ENCODE measurements at regions not wholly inside any gene's neighbourhood (a gene's known extent, or its start where the extent isn't known, plus 50 kb on each side); places are given as distances from the start of the nearest gene placed in this dataset.

DNA sequence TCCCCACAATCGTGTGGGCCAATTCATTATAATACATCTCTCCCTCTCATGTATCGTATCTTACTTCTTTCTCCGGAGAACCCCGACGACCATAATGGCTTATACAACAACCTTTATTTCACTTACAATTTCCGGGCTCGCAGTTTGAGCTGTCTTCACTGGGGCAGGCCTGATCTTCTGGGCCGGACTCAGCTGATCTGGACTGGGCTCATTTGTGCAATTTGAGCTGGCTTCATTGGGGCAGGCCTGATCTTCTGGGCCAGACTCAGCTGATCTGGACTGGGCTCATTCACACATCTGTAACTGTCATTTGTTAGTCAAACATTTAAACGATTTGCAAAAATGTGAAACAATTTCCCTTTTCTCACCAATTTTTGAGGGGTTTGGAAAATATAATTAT, 171.5 kb upstream of the FRG1 start:
- H3K4me3 ChIP-seq: no peak overlapping the region
- intact Hi-C loops (cut with DNase I; ENCODE audit: low total_unique reads): no loop called here
- no peak for DNase-seq
- no peak overlapping the region for H3K27ac ChIP-seq
- no peaks in the 10 kb centered on the region for H3K9me3 ChIP-seq
- H3K27me3 ChIP-seq: no peaks in the 10 kb centered on the region
- TF ChIP-seq, protein P1, sequence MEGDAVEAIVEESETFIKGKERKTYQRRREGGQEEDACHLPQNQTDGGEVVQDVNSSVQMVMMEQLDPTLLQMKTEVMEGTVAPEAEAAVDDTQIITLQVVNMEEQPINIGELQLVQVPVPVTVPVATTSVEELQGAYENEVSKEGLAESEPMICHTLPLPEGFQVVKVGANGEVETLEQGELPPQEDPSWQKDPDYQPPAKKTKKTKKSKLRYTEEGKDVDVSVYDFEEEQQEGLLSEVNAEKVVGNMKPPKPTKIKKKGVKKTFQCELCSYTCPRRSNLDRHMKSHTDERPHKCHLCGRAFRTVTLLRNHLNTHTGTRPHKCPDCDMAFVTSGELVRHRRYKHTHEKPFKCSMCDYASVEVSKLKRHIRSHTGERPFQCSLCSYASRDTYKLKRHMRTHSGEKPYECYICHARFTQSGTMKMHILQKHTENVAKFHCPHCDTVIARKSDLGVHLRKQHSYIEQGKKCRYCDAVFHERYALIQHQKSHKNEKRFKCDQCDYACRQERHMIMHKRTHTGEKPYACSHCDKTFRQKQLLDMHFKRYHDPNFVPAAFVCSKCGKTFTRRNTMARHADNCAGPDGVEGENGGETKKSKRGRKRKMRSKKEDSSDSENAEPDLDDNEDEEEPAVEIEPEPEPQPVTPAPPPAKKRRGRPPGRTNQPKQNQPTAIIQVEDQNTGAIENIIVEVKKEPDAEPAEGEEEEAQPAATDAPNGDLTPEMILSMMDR (IDR thresholded peaks at IDR 0.05): no peak
- no peaks in the 10 kb centered on the region for H3K36me3 ChIP-seq
- no peaks in the 10 kb centered on the region for H3K4me1 ChIP-seq

DNA sequence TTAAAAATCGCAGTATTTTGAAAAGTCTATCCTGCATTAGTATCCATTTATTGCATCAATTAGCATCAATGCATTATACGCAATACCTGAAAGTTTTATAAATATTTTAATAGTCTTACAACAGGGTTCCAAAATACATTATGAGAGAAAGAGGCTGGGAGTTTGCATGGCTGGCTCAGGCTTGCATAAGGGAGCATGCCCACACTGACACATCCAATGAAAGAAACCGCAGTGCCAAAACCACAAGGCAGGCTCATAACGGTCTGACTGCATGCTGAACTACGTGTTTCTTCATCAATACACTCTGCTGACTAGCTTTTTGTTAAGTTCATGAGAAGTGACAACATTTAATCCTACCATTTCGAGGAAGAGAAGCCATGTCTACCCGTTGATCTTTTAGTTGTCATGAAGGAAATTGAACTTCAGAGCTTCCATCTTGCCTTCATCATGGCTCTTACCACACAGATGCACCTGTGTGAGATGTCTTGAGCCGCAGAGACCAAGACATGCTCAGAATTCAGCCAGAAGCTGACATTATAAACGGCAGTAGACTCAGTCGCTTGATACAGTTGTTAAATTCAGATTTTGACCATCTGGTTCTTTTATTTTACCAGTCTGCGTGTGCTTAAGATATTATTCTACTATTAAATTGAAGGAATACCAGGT, 168.8 kb upstream of the FRG1 start:
- no peak overlapping the region for H3K27ac ChIP-seq
- H3K4me3 ChIP-seq: no peak overlapping the region
- no peaks in the 10 kb centered on the region for H3K27me3 ChIP-seq
- no peaks in the 10 kb centered on the region for H3K4me1 ChIP-seq
- no peak for DNase-seq
- TF ChIP-seq, protein P1 (IDR thresholded peaks at IDR 0.05): no peak
- H3K36me3 ChIP-seq: no peaks in the 10 kb centered on the region
- intact Hi-C loops (cut with DNase I; ENCODE audit: low total_unique reads): no loop called here
- H3K9me3 ChIP-seq: no peaks in the 10 kb centered on the region

DNA sequence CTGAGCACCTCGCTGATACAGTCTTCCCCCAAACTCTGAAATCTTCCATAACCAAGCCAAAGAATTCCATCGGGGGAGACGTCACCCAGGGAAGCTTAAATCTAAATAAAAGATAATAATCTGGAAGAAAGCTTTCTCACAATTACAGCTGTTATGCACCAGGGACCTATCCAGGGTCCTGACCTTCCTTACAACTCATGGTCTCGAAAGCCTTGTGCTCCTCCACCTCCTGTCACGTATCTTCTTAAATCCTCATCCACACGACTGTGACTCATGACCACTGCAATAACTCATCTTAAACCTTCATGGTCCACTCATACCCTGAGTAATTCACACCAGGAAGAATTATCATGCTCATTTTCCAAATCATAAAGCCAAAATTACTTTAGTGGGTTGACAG, 166.8 kb upstream of the FRG1 start:
- no peak for DNase-seq
- no peaks in the 10 kb centered on the region for H3K9me3 ChIP-seq
- H3K36me3 ChIP-seq: no peaks in the 10 kb centered on the region
- H3K4me3 ChIP-seq: no peak overlapping the region
- no peak overlapping the region for H3K27ac ChIP-seq
- no peaks in the 10 kb centered on the region for H3K27me3 ChIP-seq
- TF ChIP-seq, protein P1 (IDR thresholded peaks at IDR 0.05): no peak
- intact Hi-C loops (cut with DNase I; ENCODE audit: low total_unique reads): no loop called here
- no peaks in the 10 kb centered on the region for H3K4me1 ChIP-seq

DNA sequence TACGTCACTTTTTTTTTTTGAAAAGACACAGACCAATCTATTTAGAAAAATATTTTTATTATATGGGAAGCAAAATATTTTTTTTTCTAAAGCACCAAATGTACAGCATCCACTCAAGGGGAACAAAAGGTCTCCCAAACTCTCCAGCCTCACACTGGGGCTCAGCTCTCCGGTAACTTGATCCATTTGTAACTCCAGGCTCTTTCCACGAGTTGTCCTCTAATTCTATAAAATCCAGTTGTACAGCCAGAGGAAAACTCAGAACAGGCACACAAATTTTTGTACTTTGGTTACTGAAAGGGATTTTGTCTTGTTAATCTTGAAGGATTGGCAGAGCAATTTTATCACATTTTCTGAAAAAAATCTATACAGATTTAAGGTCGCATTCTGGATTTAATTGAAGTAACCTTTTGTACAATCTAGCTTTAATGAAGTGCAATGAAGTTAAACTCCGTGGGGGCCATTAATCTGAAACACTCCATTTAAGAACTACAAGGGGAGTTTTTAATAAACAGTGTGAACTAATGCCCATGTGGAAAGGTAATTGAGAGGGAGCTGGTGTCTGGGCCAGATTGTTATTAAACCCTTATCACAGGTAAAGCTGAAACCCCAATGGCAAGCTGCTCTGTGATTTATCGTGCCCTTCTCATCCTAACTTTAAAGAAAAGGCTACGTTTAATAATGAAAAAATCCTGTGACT, 161.2 kb upstream of the FRG1 start:
- Histone ChIP-seq H3K36me3 (no peaks in the 10 kb centered on the region), H3K9me3 (no peaks in the 10 kb centered on the region), H3K27ac (no peak overlapping the region), H3K4me3 (no peak overlapping the region), H3K27me3 (no peaks in the 10 kb centered on the region), H3K4me1 (no peaks in the 10 kb centered on the region)
- intact Hi-C loops (cut with DNase I; ENCODE audit: low total_unique reads): no loop called here
- TF ChIP-seq, protein P1 (IDR thresholded peaks at IDR 0.05): no peak
- no peak for DNase-seq

DNA sequence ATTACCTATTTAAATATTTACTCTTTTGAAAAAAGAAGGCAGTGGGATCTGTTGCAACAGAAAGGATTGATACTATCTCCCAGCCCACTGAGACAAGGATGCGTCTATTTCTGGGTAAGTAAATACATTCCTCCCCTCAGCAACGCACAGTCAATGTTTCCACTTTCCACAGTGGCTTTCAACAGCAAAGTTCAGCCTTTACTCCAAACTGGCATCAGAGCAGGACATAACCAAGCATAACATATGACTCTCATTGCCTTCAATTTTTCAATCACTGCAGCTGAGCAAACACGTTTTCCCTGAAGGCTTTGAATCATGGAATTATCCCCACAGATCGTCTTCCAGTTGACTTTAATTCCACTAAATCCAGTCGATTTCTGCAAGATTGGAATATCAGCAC, 160.3 kb upstream of the FRG1 start:
- H3K27me3 ChIP-seq: no peaks in the 10 kb centered on the region
- no peak overlapping the region for H3K27ac ChIP-seq
- TF ChIP-seq, protein P1 (IDR thresholded peaks at IDR 0.05): no peak
- H3K9me3 ChIP-seq: no peaks in the 10 kb centered on the region
- H3K4me1 ChIP-seq: no peaks in the 10 kb centered on the region
- no peak for DNase-seq
- no peak overlapping the region for H3K4me3 ChIP-seq
- intact Hi-C loops (cut with DNase I; ENCODE audit: low total_unique reads): no loop called here
- H3K36me3 ChIP-seq: no peaks in the 10 kb centered on the region
